GM21447 (cell line): ENCODE measurements at regions not wholly inside any gene's neighbourhood (a gene's known extent, or its start where the extent isn't known, plus 50 kb on each side); places are given as distances from the start of the nearest gene placed in this dataset.
"Not testable (repeated sequence)": the region's sequence is repeated elsewhere in the genome, so short reads cannot be mapped to it uniquely, and the experiment has no call there.

Source experiments
- ATAC-seq: cut with Tn5 transposase; IDR thresholded peaks from one replicate; pipeline ENCODE4 v1.9.1; 2021; ENCODE audit not compliant: unreplicated experiment

DNA sequence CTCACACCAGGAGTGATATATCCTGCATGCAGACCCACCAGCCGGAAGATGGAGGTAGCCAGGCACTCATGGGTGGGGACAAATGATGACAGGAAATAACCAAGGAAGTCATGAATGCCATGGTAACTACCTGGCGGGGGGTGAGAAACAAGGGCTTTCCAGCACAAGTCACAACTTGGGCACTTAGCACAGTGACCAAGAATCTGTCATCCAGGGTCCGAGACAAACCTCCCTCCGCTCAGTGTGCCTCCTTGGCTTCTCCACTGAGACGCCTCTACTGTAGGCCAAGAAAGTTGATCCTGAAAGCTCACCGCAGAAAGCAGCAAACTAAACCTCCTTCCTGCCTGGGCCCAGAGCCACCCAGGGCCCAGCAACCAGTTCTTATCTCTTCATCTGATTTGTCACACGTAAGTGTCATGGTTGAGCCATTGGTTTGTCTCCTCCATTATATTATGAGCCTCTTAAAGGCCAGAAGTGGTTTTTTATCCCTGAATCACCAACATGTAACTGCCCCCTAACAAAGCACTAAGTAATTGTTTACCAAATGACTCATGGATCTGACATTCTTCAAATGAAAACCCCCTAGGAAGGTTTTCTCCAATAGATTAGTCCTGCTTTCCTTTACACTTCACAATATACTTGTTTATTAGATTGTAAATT, 84.3 kb upstream of the TAB2 start:
- ATAC-seq: no peak

DNA sequence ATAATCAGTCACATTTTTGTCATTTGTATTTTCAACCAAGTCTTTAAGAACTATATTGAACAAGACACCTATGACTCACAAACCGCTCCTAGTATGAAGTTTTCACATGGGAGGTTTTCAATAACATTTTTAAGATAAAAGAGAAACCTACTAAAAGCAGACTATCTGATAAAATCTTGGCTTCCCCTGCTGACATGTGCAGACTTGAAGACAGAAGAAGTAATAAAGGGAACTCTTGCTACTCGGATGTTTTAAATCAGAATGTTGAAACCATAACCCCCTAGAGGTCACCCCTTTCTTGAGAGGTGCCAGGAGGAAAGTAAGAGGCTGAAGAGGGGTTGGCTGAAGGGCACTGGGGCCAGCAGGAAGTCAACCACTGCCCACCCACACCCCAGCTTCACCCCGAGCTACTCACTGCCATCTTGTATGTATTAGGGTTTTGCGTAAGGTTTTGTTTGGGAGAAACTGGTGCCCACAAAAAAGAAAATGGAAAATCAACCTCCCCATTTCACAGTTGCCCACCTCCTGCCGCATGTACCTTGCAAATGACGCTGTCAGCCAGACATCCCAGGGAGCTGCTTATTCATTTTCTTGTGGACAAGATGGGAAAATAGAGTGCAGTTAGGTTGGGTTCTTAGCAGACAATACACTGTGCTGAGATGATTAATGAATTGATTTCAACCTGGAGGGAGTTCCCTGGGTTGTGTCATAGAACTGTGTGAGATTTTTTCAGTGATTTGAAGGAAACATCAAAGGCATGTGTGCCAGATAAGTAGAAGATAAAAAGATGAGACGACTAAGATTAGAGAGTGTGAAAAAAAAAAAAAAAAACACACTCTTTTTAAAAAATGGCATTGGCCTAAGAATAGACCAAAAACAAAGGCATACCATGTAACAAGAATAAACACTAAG, 83.2 kb upstream of the TAB2 start:
- ATAC-seq: no peak

DNA sequence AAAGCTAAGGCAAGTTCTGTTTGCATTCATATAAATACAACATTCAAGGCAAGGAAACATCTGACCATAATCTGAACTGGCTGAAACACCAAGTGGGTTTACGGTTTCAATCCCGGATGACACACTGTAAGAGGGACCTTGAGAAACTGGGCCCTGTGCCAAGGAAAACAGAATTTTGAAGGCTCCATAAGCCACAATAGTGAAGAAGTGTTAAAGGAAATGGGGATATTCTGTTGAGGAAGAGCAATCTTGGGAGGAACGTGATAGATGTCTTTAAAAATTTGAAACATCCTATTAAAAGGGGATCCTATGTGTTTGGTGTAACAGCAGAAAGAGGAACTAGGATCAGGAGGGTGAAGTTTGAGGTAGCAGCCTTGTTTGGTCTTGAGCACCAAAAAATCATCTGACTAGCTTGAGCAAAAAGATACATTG, 82.4 kb upstream of the TAB2 start:
- ATAC-seq: peak; percentile 90

DNA sequence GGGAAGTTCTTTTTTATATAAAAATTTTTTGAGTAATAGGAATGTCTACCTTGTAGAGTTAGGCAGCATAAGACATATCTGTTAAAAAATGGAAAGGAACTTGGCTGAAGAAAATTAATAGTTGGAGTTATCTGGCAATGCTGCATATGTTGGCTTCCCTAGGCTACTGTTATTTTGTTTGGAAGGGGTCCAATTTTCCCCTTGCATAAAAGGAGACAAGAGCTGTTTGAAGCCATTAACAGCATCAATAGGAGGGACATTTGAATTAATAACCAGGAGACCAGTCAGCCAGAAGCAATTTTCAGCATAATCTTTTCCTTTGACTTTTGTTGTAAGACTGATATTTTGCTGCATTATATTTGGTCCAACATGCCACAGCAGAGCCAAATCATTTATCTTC, 80.9 kb upstream of the TAB2 start:
- ATAC-seq: no peak

DNA sequence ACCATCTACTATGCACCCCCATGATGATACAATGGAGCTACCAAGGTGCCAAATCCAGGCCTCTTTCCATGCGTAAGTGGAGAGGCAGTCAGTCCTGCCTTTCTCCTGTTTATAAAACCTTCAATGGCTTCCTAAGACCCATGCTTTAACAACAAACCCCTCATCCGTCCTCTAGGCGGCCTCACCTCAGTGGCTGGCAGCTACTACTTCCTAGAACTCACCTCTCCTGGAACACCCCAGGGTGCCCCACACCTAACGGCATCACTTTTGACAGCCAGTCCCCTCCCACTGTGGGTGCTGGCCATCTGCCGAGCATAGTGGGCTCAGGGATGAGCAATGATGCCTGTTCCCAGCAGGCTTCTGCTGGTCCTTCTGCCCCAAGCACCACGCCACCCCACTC, 80.0 kb upstream of the TAB2 start:
- no peak for ATAC-seq

DNA sequence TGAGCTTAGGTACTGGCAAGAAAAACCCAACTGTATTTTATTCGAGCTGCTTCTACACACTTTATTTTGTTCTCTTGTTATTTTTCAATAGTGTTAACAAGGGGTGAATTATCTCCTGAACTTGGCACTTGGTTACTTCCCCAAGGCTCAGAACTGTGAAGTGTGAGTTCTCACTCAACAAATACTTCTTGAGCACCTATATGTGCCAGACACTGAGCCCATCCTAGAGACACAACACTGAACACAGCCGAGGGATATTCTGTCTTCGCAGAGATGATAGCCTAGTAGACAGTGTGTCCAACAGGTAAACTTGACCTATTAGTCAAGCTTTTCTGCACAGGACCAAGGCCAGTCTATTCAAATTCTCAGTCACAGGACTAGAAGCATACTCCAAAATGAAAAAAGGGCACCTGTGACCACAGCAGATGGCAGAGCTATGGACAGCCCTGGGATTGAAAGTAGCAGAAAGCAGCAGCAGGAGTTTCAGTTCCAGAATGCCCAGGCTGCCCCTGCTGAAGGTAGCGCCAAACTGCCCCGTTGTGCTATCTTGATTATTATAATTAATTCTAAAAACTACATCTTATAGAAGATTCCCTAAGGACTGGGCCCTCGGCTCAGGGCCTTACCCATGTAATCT, 77.8 kb upstream of the TAB2 start:
- no peak for ATAC-seq

DNA sequence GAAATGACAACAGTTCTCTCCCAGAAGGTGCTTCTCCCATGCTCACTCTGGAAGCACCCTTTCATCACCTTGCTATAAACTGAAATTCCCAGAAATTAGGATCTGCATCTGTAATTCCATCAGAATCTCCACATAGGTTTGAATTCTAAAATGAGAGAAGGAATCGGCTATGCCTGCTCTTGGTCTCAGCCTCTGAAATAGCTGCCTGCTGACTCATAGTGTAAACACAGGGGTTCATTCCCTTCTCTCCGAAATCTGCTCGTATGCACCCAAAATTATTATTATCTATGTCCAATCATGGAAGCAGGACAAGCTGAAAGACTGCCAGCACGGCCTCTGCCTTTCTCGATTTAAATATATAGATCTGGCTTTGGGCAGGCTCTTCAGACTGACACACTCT, 74.6 kb upstream of the TAB2 start:
- ATAC-seq: no peak

DNA sequence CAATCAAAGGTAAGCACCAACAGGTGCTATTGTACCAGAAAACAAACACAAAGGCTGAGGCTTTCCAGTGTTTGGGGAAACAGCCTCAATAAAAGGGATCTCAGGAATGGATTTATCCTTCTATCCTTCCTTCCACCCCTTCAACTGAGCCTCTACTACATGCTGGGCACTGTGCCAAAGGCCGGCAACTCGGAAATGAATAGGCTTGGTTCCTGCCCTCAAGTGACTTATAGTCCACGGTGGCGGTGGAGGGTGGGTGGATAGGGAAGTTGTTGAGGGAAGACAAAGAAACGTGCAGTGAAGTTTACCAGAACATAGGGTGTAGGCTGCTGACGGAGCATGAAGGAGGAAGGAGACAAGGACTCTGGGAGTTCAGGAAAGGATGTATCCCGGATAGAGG, 73.4 kb upstream of the TAB2 start:
- no peak for ATAC-seq

DNA sequence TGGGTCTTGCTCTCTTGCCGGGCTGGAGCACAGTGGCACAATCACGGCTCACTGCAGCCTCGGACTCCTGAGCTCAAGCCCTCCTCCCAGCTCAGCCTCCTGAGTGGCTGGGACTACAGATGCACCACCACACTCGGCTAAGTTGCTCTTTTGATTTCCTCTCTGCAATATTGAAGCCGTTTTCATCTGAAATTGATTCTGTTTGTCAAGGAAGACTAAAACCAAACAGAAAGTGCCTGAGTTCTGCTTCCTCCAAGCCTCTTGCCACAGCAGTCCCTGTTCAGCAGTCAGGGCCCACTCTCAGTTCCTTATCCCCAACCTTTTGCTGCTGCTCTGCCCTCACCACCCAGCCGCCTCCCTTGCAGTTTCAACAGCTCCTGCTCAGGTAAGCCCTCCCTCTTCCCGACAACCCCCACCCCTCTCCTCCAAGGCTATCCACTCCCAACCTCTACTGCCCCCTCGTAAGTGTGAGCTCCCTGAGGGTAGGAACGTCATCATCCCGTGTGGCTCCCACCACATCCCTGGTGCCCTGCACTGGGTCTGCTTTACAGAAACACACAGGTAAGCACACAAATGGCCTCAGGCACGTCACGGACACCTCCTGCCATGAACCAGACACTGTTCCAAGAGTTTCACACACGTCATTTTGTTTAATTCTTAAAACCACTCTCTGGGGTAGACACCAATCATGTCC, 70.7 kb upstream of the TAB2 start:
- ATAC-seq: peak; percentile 99

DNA sequence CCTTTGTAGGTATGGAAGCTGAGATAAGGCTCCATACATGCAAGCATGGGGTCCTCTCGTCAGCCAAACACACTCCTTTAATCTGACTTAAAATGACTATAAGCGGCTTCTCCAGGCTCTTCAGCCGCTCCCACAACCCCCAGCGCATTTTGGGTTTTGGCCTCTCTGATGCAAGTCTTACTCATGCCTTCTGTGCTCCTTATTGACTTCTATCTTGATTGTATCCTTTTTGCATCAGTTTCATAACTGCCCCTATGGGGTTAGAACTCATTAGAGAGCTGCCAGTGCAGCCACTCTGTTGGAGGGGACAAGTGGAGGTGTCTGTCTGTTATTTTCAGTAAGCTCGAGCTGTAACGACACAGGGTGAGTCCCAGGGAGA, 70.1 kb upstream of the TAB2 start:
- no peak for ATAC-seq

DNA sequence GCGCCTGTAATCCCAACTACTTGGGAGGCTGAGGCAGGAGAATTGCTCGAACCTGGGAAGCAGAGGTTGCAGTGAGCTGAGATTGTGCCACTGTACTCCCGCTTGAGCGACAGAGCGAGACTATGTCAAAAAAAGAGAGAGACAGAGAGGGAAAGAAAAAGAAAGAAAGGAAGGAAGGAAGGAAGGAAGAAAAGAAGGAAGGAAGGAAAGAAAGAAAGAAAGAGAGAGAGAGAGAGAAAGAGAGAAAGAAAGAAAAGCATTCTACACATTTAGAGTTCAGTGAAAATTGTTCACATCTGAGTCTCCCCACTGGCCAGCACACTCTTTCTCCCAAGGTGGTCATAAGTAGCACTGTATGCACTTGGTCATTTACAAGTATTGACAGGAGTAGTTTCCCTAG, 69.2 kb upstream of the TAB2 start:
- ATAC-seq: not testable (repeated sequence)

DNA sequence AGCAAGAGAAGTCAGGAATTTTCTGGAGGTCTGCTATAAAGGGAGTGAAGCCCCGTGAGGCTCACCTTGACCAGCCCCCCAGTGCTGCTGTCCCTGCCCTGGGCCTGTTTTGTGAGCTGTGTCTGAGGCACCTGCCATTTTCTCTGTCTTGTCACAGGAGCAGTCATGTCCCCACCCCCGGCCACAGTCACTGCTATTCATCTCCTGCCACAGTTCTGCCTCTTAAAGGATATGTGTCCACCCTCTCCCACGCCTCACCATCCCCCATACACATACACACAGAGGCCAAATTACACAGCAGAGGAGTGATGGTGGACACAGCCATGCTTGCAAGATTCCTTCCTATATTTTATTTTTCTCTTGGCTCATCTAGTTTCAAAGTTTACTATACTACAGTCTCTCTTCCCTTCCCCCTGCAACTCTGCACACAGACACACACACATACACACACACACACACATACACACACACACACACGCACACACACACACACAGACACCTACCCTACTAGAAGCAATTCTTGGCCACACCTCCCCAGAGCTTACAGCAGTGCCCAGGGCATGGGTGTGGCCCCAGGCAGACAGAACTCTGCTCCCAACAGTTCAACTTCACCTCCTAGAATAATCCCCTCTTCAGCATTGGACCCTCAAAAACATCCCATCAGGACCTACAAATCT, 68.7 kb upstream of the TAB2 start:
- ATAC-seq: no peak

DNA sequence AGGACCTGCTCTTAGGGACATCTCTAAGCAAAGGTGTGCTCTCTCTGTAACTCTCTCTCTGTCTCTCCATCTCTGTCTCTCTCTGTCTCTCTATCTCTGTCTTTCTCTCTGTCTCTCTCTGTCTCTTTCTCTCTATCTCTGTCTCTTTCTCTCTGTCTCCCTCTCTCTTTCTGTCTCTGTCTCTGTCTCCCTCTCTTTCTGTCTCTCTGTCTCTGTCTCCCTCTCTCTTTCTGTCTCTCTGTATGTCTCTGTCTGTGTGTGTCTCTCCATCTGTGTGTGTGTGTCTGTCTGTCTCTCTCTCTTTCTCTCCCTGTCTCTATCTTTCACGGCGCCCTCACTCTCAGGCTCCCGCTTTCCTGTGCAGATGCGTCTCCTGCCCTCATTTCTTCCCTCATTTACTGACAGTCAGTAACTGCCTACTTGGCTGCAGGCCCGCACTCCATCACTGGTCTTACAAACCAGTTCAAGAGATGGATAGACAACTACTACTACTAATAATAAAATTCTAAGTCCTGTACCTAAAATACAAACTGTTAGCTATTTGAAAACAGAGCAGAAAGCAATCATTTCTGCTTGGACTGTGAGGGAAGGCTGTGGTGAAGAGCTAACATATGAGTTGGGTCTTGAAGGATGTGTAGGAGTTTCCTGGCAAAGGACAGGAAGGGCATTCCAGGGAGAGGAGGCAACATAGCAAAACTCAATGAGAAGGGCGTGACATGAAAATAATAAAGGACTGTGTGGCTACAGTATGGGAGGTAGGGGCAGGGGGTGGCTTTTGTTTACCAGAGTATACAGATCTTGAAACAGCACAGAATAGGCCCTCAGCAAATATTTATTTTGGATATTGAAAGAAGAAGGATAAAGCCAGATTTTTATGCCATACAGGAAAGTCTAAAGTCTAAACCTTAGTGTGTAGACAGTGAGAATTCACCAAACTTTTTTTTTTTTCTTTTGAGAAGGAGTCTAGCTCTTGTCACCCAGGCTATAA, 67.8 kb upstream of the TAB2 start:
- no peak for ATAC-seq

DNA sequence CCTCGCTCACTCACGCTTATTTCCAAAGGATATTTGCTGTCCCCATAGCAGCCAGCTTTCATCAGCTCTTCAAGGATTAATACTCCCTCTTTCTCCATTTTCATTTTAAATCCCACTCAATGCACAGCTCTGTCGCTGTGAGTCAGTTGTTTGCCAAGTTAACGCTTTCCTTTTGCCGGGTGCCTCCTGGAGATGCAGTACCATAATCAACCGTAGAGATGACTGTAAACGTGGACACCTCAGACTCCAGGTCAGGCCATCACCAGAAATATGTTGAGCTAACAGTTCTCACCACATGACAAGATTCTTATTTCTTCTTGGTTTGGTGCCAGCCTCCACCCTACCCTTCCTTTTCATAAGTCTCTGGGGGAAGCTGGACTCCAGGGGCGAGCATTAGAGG, 66.6 kb upstream of the TAB2 start:
- ATAC-seq: no peak

DNA sequence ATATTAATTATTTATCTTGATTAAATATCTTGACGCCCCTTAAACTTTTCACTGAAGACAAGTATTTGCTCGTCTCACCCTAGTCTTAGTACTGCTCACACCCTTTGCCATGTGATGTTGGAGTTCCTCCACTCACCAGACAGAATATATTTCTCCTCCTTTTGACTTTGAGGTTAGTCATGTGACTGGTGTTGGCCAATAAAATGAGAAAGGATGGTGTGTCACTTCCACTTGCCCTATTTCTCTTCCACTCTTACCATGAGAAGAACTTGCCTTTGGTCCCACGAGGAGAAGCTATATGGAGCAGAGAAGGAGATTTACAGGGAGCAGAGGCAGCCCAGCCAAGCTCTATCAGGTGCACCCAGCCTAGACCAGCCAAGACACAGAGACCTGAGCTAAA, 64.9 kb upstream of the TAB2 start:
- ATAC-seq: no peak

DNA sequence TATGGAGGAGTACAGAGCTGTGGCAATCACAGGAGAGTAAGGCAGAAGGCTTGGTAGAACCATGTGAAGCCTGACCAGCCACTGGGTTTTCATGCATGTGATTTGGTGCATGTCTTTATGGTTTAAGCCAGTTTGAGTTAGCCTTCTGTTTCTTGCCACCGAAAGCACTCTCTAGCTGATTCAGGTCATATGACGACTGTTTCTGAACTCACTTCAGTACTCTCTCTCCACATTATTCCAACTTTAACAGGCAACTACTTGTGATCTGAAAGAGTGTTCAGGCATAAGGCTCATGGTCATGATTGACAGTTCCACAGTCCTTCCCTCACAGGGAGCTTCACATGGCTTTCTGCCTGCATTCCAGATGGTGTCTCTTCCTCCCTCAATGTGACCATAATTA, 63.3 kb upstream of the TAB2 start:
- ATAC-seq: no peak

DNA sequence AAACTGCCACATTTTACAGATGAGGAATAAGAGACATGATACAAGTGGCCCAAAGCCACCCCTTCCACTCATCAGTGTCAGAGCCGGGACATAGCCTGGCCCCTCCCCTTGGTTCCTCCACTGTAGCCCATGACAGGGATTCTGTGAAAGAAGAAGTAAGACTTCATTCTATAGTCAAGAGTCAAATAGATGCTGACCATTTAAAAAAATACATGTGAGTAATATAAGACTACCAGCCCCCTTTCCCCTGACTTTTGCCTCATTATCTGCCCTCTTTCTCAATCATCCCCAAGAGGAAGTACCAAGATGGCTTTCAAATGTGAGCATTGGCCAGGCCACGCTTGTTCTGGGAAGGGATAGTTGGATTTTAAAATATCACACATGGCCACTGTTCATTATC, 57.8 kb upstream of the TAB2 start:
- no peak for ATAC-seq

DNA sequence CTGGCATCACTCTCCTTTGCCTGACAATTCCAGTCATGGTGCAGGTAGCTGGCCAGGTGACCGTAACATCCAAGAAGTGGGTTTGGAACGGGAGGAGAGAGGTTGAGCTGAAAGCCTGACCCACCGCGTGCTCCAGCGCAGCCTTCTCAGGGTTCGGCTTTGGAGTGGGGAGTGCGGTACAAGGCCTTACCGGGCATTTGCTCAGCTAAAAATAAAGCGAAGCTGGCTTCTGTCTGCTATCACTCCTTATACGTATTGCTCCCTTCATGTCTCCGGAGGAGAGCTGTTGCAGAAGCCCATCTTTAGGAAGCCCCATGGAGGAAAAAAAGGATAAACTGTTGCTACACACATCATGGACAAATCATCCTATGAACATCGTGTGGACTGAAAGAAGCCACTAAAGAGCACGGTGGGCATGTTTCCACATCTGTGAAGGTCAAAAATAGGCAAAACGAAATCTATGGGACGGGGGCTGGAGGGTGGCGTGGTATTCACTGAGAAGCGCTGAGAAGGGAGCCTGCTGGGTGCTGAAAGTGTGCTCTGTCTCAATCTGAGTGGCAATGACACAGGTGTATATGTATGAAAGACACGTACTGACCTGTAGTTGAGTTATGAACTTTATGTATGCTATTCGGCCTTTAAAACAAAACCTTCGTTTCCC, 57.2 kb upstream of the TAB2 start:
- no peak for ATAC-seq

DNA sequence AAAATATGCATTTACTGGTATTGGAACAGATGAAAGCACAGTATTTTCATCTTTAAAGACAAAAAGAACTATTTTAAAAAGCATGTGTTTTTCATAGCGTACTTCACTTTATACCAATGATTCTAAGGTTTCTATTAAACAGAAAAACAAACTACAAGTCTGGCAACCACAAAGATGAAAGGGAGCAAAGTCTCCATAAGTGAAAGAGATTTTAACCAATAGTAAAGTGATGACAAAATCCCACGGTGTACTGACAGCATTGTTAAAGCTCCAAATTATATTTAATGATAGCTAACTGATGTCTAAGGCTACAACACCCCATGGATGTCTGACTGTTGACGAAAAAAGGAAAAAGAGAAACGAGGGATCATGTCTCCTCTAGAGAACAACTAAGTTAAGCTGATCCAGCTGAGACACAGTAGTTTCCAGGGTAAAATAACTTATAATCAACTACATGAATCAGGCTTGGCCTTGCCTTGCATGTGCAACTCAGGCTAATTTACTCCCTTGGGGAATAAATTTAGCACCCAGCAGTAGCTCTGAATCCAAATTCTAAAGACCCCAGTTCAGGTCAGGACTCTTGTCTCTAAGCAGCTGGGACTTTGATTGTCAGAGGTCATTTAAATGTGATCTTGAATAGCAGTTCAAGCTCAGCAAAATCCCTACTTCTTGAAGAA, 56.0 kb upstream of the TAB2 start:
- ATAC-seq: no peak
